ENCODE measurements at regions not wholly inside any gene's neighbourhood (a gene's known extent, or its start where the extent isn't known, plus 50 kb on each side); places are given as distances from the start of the nearest gene placed in this dataset.
A peak's percentile ranks its signal among the peaks of the same experiment; 100 is the strongest.

DNA sequence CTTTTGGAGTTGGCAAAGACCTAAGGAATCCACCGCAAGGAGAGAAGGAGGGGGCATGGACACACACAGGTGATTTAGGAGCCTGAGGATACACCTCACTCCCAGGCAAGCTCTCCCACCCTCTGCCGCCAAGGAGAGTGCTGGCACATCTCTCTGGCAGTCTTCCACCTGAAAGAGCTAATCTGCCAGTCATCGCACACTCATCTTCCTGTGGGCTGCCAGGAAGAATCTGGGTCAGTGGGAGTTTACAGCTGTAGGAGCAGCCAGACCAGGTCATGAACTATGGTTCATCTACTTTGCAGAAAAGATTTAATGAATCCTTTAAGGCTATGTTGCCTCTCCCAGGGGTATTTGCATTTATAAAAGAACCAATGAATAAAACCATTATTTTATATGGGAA is 170.6 kb upstream of the TSC22D2 start:
- BruUV-seq (replicated peaks), result no TSS peak

More for the DNA sequence above, 170.6 kb upstream of the TSC22D2 start:
- dilution Hi-C loops (cut with HindIII; ENCODE audit: low sequenced_read_pairs, unreplicated experiment) (no loop called here), intact Hi-C loops (cut with micrococcal nuclease) (loop anchor here (2.0 kb wide), 1 partner anchor 133 kb away; no protein-coding TSS in a partner anchor), in situ Hi-C loops (cut with MboI; ENCODE audit: low sequenced_read_pairs) (no loop called here)
- Histone ChIP-seq H3K4ac (ENCODE audit: low read depth, low read length) (peak overlapping the region; percentile 81), H3K4me2 (ENCODE audit: low read depth, low read length) (no peak overlapping the region), H4K8ac (ENCODE audit: low read depth in 2 of 2, low read length in 2 of 2) (peak overlapping the region in 1 of 2 experiments; percentile 11; a peak in 2 of 4 replicates), H3K27ac (ENCODE audit: insufficient read depth, low read length) (no peak overlapping the region), H3K36me3 (ENCODE audit: control insufficient read depth, insufficient read depth, low read length) (no peaks in the 10 kb centered on the region), H3K4me1 (ENCODE audit: control insufficient read depth, insufficient read depth, low read length) (peaks cover 22% of the 10 kb centered on the region), H3K18ac (ENCODE audit: low read depth, low read length) (no peak overlapping the region; the same call in 1 of the 2 replicates), H3K56ac (ENCODE audit: extremely low read depth, insufficient read depth, low read length) (no peak overlapping the region), H3K9me3 (ENCODE audit: control insufficient read depth, insufficient read depth, low read length) (no peaks in the 10 kb centered on the region), H2BK120ac (ENCODE audit: low read depth, low read length) (peak overlapping the region; percentile 90), H2BK15ac (ENCODE audit: low read depth, low read length) (peak overlapping the region; percentile 69; the same call in 2 of the 3 replicates), H4K91ac (ENCODE audit: insufficient read depth, low read depth, low read length) (peak overlapping the region; percentile 59; the same call in 1 of the 2 replicates), H2BK20ac (ENCODE audit: low read depth, low read length) (peak overlapping the region; percentile 92), H4K20me1 (ENCODE audit: insufficient read depth, low read length) (no peaks in the 10 kb centered on the region), H2AK5ac (ENCODE audit: low read depth, low read length) (peak overlapping the region; percentile 67), H2AFZ (replicated peaks; ENCODE audit: low read length, poor library complexity) (peak overlapping the region; percentile 47), H3K23ac (ENCODE audit: low read depth, low read length) (peak overlapping the region; percentile 63; the same call in 1 of the 2 replicates), H3K14ac (replicated peaks; ENCODE audit: low read depth, low read length) (peak overlapping the region; percentile 64), H4K5ac (ENCODE audit: low read depth, low read length) (no peak overlapping the region), H3K79me1 (ENCODE audit: low read depth in 1 of 2, low read length in 2 of 2) (peaks cover 9 to 55% of the 10 kb centered on the region in 2 experiments; a peak in 3 of 4 replicates), H3K9me1 (ENCODE audit: insufficient read depth, low read length) (peaks cover 27% of the 10 kb centered on the region), H3K9ac (ENCODE audit: low read depth, low read length) (no peak overlapping the region), H2AK9ac (replicated peaks; ENCODE audit: low read depth, low read length, poor library complexity) (peak overlapping the region; percentile 79), H3K27me3 (ENCODE audit: control insufficient read depth, insufficient read depth, low read length) (no peaks in the 10 kb centered on the region), H3K4me3 (ENCODE audit: insufficient read depth, low read depth, low read length) (no peak overlapping the region), H2BK5ac (ENCODE audit: low read depth, low read length, poor library complexity, severe bottlenecking) (peak overlapping the region; percentile 82)
- no CpG with 5 or more reads among the region's 3 CpGs for WGBS, 2 experiments (ENCODE audit: extremely low coverage in 2 of 2, insufficient read length in 1 of 2)
- TF ChIP-seq CHD1 (IDR thresholded peaks at IDR 0.05; ENCODE audit: low read depth, low read length) (no peak), NFE2L2 (IDR thresholded peaks at IDR 0.05; ENCODE audit: low read depth, low read length) (peak; percentile 76)
- ChIA-PET POLR2A (ENCODE audit: unreplicated experiment) (no interaction called here), CTCF (interaction anchor here (0.7 to 1.2 kb wide), 2 partner anchors 121 to 171 kb away, joined by 3 read pairs; no protein-coding TSS in a partner anchor)
- peak; percentile 73 for DNase-seq
- no peak for ATAC-seq (ENCODE audit: low read depth)

Measured in IMR-90 (cell line).